HG03469 (cell line): ENCODE measurements at regions not wholly inside any gene's neighbourhood (a gene's known extent, or its start where the extent isn't known, plus 50 kb on each side); places are given as distances from the start of the nearest gene placed in this dataset.
"Not testable (repeated sequence)": the region's sequence is repeated elsewhere in the genome, so short reads cannot be mapped to it uniquely, and the experiment has no call there.

Source experiments
- ATAC-seq: cut with Tn5 transposase; IDR thresholded peaks from one replicate; pipeline ENCODE4 v1.9.1; 2021; ENCODE audit warnings: mild to moderate bottlenecking, moderate library complexity, moderate number of reproducible peaks; ENCODE audit not compliant: unreplicated experiment

- no peak for ATAC-seq
Measured at GRCh38 chr9:94183240-94183999, 75.7 kb upstream of the ZNF169 start.

GRCh38 chr9:94188246-94188645 lies 70.9 kb upstream of the ZNF169 start:
- no peak for ATAC-seq

- not testable (repeated sequence) for ATAC-seq
Measured at GRCh38 chr9:94191706-94192105, 67.4 kb upstream of the ZNF169 start.

- no peak for ATAC-seq
Measured at GRCh38 chr9:94198414-94198813, 60.7 kb upstream of the ZNF169 start.

GRCh38 chr9:94199776-94200175 lies 59.3 kb upstream of the ZNF169 start:
- ATAC-seq = no peak

GRCh38 chr9:94204174-94204573 lies 54.9 kb upstream of the ZNF169 start:
- ATAC-seq = no peak

- ATAC-seq = no peak
Measured at GRCh38 chr9:94207781-94208180, 51.3 kb upstream of the ZNF169 start.
